OCI-LY3 (cell line): ENCODE measurements at regions not wholly inside any gene's neighbourhood (a gene's known extent, or its start where the extent isn't known, plus 50 kb on each side); places are given as distances from the start of the nearest gene placed in this dataset.

ENCODE experiments used
- EZH2phosphoT487 ChIP-seq: fragments of 200-600 bp; shearing (Covaris generic); IDR thresholded peaks from 2 replicates; pipeline ENCODE4 v1.6.1; 2018; ENCODE audit warnings: antibody characterized with exemption, mixed run types, low read depth
- TF ChIP-seq, protein P1 (sequence below): fragments of 200-600, 300-600 bp; sonication (generic); IDR thresholded peaks from 2 replicates; pipeline ENCODE4 v1.5.1; 2014; ENCODE audit warnings: antibody characterized with exemption, low read length, low read depth

DNA sequence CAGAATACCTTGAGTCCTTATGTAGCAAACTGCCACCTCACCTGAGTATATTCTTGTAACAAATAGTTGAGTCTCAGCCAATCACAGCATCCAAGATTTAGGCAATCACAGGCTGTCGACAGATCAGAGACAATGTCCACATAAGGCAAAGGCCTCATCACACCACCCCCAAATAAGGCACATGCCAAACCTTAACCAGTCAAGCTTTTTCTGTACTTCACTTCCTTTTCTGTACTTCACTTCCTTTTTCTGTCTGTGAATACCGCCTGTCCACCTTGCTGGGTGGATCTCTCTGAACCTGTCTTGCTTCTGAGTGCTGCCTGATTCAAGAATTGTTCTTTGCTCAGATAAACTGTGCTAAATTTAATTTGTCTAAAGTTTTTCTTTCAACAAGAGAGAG is 210.4 kb upstream of the N4BP1 start:
- TF ChIP-seq, protein P1, sequence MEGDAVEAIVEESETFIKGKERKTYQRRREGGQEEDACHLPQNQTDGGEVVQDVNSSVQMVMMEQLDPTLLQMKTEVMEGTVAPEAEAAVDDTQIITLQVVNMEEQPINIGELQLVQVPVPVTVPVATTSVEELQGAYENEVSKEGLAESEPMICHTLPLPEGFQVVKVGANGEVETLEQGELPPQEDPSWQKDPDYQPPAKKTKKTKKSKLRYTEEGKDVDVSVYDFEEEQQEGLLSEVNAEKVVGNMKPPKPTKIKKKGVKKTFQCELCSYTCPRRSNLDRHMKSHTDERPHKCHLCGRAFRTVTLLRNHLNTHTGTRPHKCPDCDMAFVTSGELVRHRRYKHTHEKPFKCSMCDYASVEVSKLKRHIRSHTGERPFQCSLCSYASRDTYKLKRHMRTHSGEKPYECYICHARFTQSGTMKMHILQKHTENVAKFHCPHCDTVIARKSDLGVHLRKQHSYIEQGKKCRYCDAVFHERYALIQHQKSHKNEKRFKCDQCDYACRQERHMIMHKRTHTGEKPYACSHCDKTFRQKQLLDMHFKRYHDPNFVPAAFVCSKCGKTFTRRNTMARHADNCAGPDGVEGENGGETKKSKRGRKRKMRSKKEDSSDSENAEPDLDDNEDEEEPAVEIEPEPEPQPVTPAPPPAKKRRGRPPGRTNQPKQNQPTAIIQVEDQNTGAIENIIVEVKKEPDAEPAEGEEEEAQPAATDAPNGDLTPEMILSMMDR, result no peak
- no peak for TF ChIP-seq EZH2phosphoT487
